Neural cell (in vitro differentiated cells): ENCODE measurements at regions not wholly inside any gene's neighbourhood (a gene's known extent, or its start where the extent isn't known, plus 50 kb on each side); places are given as distances from the start of the nearest gene placed in this dataset.

Experiments used
- H2AFZ ChIP-seq: fragments of 200-600, 300-800 bp; sonication (generic), shearing (Covaris generic); 2 replicates; pipeline ENCODE4 v1.6.0; 2014; ENCODE audit warnings: low read depth, mild to moderate bottlenecking, antibody characterized with exemption, low read length, moderate library complexity
- H3F3A ChIP-seq: fragments of 200-600 bp; shearing (Covaris generic); 2 replicates; pipeline ENCODE4 v1.6.1; 2016; ENCODE audit warnings: mild to moderate bottlenecking, moderate library complexity, mixed read lengths, antibody characterized with exemption, low read length; ENCODE audit not compliant: insufficient read depth, poor library complexity, severe bottlenecking
- H3K27ac ChIP-seq: fragments of 200-600, 300-800 bp; sonication (generic), shearing (Covaris generic); 2 replicates; pipeline ENCODE4 v1.5.1; 2014; ENCODE audit warnings: mild to moderate bottlenecking, low read length, moderate library complexity
- H3K27me3 ChIP-seq: fragments of 300-800, 200-600 bp; sonication (generic), shearing (Covaris generic); 2 replicates; pipeline ENCODE4 v1.6.0; 2014; ENCODE audit warnings: mild to moderate bottlenecking, low read depth, low read length, moderate library complexity; ENCODE audit not compliant: insufficient read depth
- H3K36me3 ChIP-seq: fragments of 300-800, 200-600 bp; sonication (generic), shearing (Covaris generic); 2 replicates; pipeline ENCODE4 v1.5.1; 2014; ENCODE audit warnings: mild to moderate bottlenecking, antibody characterized with exemption, low read length, moderate library complexity; ENCODE audit not compliant: insufficient read depth
- H3K4me2 ChIP-seq: fragments of 300-800, 200-600 bp; sonication (generic), shearing (Covaris generic); 2 replicates; pipeline ENCODE4 v1.6.0; 2014; ENCODE audit warnings: mild to moderate bottlenecking, low read length
- H3K4me3 ChIP-seq: fragments of 300-800, 200-600 bp; sonication (generic), shearing (Covaris generic); 2 replicates; pipeline ENCODE4 v1.5.1; 2014; ENCODE audit warnings: mild to moderate bottlenecking, low read length, moderate library complexity
- H3K79me2 ChIP-seq: fragments of 200-600 bp; shearing (Covaris generic); replicated peaks from 2 replicates; pipeline ENCODE4 v1.6.0; 2014; ENCODE audit warnings: mild to moderate bottlenecking, low read length, moderate library complexity; ENCODE audit not compliant: insufficient read depth
- H3K9ac ChIP-seq: fragments of 300-800, 200-600 bp; sonication (generic), shearing (Covaris generic); 2 replicates; pipeline ENCODE4 v1.6.1; 2016; ENCODE audit warnings: mild to moderate bottlenecking, low read length, mixed read lengths
- H3K9me2 ChIP-seq: fragments of 200-600 bp; shearing (Covaris generic); 2 replicates; pipeline ENCODE4 v1.6.1; 2016; ENCODE audit warnings: mild to moderate bottlenecking, low read length, mixed read lengths; ENCODE audit not compliant: insufficient read depth
- H3K9me3 ChIP-seq: fragments of 200-600, 300-800 bp; sonication (generic), shearing (Covaris generic); 2 replicates; pipeline ENCODE4 v1.6.1; 2016; ENCODE audit warnings: mild to moderate bottlenecking, mixed run types, low read length, moderate library complexity, mixed read lengths
- H4K20me1 ChIP-seq: fragments of 200-600 bp; shearing (Covaris generic); 2 replicates; pipeline ENCODE4 v1.6.1; 2016; ENCODE audit warnings: mild to moderate bottlenecking, mixed run types; ENCODE audit not compliant: insufficient read depth
- EP300 ChIP-seq: fragments of 450-650 bp; conservative IDR thresholded peaks from 2 replicates; pipeline ENCODE4 v1.6.1; 2014; ENCODE audit warnings: antibody characterized with exemption, mild to moderate bottlenecking, moderate library complexity; ENCODE audit not compliant: poor library complexity, severe bottlenecking
- EZH2 ChIP-seq: fragments of 200-600, 300-800 bp; shearing (Covaris generic), sonication (generic); IDR thresholded peaks from 2 replicates; pipeline ENCODE4 v1.6.1; 2014; ENCODE audit warnings: antibody characterized with exemption, low read length, borderline replicate concordance, mild to moderate bottlenecking; ENCODE audit not compliant: insufficient read depth, poor library complexity, severe bottlenecking
- MXI1 ChIP-seq: fragments of 450-650 bp; conservative IDR thresholded peaks from 2 replicates; pipeline ENCODE4 v1.6.1; 2014; ENCODE audit warnings: antibody characterized with exemption, mild to moderate bottlenecking; ENCODE audit not compliant: poor library complexity, severe bottlenecking
- POLR2AphosphoS5 ChIP-seq: IDR thresholded peaks from 2 replicates; pipeline ENCODE4 v1.6.1; 2012
- RAD21 ChIP-seq: fragments of 450-650 bp; conservative IDR thresholded peaks from 2 replicates; pipeline ENCODE4 v1.6.1; 2014; ENCODE audit warnings: antibody characterized with exemption, mild to moderate bottlenecking, moderate library complexity
- SMC3 ChIP-seq: fragments of 450-650 bp; conservative IDR thresholded peaks from 2 replicates; pipeline ENCODE4 v1.6.1; 2014; ENCODE audit warnings: antibody characterized with exemption, mild to moderate bottlenecking, moderate library complexity; ENCODE audit not compliant: poor library complexity
- TAF1 ChIP-seq: IDR thresholded peaks from 2 replicates; pipeline ENCODE4 v1.6.1; 2012; ENCODE audit warnings: low read depth
- TF ChIP-seq, protein P1 (sequence below): fragments of 450-650 bp; IDR thresholded peaks from 2 replicates; pipeline ENCODE4 v1.5.1; 2014; ENCODE audit warnings: antibody characterized with exemption, mild to moderate bottlenecking, moderate library complexity; ENCODE audit not compliant: poor library complexity, severe bottlenecking
- TF ChIP-seq, protein P2 (sequence below): IDR thresholded peaks from 2 replicates; pipeline ENCODE4 v1.6.1; 2012; ENCODE audit warnings: borderline replicate concordance

DNA sequence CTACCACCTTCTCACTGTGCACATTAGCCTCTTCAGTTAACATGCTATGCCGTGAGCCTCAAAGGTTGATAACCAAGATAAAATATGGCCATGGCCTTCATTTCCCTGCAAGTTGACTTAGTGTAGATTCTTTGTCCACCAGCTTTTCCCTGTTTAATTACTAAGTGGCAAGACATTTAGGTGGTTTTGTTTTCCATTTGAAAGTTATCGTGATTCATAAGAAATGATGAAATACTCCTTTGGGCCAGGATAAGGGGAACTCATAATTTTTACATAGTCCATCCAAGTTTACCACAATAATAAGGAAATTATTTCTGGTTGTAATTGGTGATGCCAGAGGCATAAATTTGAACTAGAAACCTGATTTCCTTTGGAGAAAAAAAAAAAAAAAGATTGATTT, 609.6 kb downstream of the TAF11L14 start:
- H3K4me3 ChIP-seq, result no peak overlapping the region
- H4K20me1 ChIP-seq, result no peaks in the 10 kb centered on the region
- H3K36me3 ChIP-seq, result no peaks in the 10 kb centered on the region
- H3K9me2 ChIP-seq, result no peaks in the 10 kb centered on the region
- peaks cover 4% of the 10 kb centered on the region for H3K9me3 ChIP-seq
- H3K9ac ChIP-seq, result no peak overlapping the region
- H2AFZ ChIP-seq, result no peak overlapping the region
- H3K4me2 ChIP-seq, result no peak overlapping the region
- H3K79me2 ChIP-seq, result no peaks in the 10 kb centered on the region
- no peaks in the 10 kb centered on the region for H3K27me3 ChIP-seq
- no peaks in the 10 kb centered on the region for H3F3A ChIP-seq
- TF ChIP-seq EZH2 (no peak), TAF1 (no peak), POLR2AphosphoS5 (no peak), RAD21 (no peak), SMC3 (no peak), EP300 (no peak)
- TF ChIP-seq, protein P1, sequence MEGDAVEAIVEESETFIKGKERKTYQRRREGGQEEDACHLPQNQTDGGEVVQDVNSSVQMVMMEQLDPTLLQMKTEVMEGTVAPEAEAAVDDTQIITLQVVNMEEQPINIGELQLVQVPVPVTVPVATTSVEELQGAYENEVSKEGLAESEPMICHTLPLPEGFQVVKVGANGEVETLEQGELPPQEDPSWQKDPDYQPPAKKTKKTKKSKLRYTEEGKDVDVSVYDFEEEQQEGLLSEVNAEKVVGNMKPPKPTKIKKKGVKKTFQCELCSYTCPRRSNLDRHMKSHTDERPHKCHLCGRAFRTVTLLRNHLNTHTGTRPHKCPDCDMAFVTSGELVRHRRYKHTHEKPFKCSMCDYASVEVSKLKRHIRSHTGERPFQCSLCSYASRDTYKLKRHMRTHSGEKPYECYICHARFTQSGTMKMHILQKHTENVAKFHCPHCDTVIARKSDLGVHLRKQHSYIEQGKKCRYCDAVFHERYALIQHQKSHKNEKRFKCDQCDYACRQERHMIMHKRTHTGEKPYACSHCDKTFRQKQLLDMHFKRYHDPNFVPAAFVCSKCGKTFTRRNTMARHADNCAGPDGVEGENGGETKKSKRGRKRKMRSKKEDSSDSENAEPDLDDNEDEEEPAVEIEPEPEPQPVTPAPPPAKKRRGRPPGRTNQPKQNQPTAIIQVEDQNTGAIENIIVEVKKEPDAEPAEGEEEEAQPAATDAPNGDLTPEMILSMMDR, result no peak
- no peak overlapping the region for H3K27ac ChIP-seq

DNA sequence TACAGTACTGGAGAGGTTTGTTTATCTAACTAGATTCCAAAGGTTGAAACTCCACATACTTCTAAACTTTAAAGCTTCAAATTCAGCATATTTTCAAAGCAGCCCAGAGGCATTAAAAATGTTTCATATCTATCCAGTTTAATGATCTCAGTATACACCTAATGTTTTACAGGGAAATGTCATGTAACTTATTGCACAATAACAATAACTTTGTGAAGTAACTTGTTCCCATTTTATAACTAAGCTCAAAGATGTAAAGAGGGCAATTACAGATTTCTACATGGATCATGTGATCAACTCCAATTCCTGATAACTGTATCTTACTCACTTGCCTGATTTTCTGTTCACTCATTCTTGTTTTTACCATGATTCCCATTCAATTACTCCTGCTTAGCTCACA, 610.0 kb downstream of the TAF11L14 start:
- Histone ChIP-seq H3K9me3 (peaks cover 4% of the 10 kb centered on the region), H3K36me3 (no peaks in the 10 kb centered on the region), H2AFZ (no peak overlapping the region), H3K27ac (no peak overlapping the region), H3K27me3 (no peaks in the 10 kb centered on the region), H3K4me2 (no peak overlapping the region), H3K9me2 (no peaks in the 10 kb centered on the region), H3K9ac (no peak overlapping the region), H3K79me2 (no peaks in the 10 kb centered on the region), H3K4me3 (no peak overlapping the region), H3F3A (no peaks in the 10 kb centered on the region), H4K20me1 (no peaks in the 10 kb centered on the region)
- TF ChIP-seq EZH2 (no peak), EP300 (no peak), SMC3 (no peak), RAD21 (no peak), POLR2AphosphoS5 (no peak), TAF1 (no peak), MXI1 (no peak)
- TF ChIP-seq, protein P1, result no peak
- TF ChIP-seq, protein P2, sequence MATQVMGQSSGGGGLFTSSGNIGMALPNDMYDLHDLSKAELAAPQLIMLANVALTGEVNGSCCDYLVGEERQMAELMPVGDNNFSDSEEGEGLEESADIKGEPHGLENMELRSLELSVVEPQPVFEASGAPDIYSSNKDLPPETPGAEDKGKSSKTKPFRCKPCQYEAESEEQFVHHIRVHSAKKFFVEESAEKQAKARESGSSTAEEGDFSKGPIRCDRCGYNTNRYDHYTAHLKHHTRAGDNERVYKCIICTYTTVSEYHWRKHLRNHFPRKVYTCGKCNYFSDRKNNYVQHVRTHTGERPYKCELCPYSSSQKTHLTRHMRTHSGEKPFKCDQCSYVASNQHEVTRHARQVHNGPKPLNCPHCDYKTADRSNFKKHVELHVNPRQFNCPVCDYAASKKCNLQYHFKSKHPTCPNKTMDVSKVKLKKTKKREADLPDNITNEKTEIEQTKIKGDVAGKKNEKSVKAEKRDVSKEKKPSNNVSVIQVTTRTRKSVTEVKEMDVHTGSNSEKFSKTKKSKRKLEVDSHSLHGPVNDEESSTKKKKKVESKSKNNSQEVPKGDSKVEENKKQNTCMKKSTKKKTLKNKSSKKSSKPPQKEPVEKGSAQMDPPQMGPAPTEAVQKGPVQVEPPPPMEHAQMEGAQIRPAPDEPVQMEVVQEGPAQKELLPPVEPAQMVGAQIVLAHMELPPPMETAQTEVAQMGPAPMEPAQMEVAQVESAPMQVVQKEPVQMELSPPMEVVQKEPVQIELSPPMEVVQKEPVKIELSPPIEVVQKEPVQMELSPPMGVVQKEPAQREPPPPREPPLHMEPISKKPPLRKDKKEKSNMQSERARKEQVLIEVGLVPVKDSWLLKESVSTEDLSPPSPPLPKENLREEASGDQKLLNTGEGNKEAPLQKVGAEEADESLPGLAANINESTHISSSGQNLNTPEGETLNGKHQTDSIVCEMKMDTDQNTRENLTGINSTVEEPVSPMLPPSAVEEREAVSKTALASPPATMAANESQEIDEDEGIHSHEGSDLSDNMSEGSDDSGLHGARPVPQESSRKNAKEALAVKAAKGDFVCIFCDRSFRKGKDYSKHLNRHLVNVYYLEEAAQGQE, result no peak
